ENCODE measurements at regions not wholly inside any gene's neighbourhood (a gene's known extent, or its start where the extent isn't known, plus 50 kb on each side); places are given as distances from the start of the nearest gene placed in this dataset.

DNA sequence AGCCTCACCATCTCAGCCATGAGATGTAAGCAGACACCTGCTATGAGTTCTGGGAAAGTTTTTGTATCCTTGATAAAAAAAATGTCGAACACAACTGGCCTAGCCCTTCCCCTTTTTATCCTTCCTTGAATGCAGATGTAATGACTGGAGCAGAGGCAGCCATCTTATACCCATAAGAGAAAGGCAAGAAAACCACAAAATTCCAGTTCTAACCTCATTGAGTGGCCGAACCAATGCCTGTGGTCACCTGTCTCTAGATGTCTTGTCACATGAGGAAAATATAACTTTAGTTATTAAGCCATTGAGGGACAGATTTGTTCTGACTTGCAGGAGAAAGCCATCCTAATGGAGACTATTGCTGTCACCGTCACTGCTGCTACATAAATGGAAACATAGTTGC, 80.4 kb upstream of the SLC6A6 start:
- H4K8ac ChIP-seq (ENCODE audit: extremely low read depth, insufficient read depth, low read length) = no peak overlapping the region
- no peaks in the 10 kb centered on the region for H3K36me3 ChIP-seq (ENCODE audit: control insufficient read depth in 2 of 4, insufficient read depth in 4 of 4, low read length in 3 of 4)
- no peak for FAIRE-seq
- H3K79me2 ChIP-seq (ENCODE audit: control insufficient read depth in 1 of 2, insufficient read depth in 2 of 2, low read length in 2 of 2) = no peaks in the 10 kb centered on the region
- H2BK20ac ChIP-seq (ENCODE audit: low read length) = no peak overlapping the region
- no peaks in the 10 kb centered on the region for H3K79me1 ChIP-seq (ENCODE audit: low read depth, low read length)
- H3K14ac ChIP-seq (ENCODE audit: insufficient read length) = no peak overlapping the region
- H3K4me3 ChIP-seq (ENCODE audit: extremely low read depth in 1 of 4, insufficient read depth in 2 of 4, low read depth in 3 of 4, low read length in 4 of 4) = no peak overlapping the region
- no peak overlapping the region for H3K23ac ChIP-seq (ENCODE audit: insufficient read length)
- H3K27ac ChIP-seq (ENCODE audit: low read depth, low read length) = no peak overlapping the region
- POLR2A ChIA-PET (ENCODE audit: partially characterized antibody) = no interaction called here
- no peak overlapping the region for H2BK5ac ChIP-seq (ENCODE audit: low read depth, low read length)
- no peak for DNase-seq (ENCODE audit: low read depth in 1 of 2, low spot score in 2 of 2)
- no peak overlapping the region for H3K4ac ChIP-seq (replicated peaks; ENCODE audit: insufficient read length, low read depth, low read length)
- H3K4me1 ChIP-seq (replicated peaks in 1 of 4; ENCODE audit: control insufficient read depth in 3 of 4, insufficient read depth in 4 of 4, low read length in 3 of 4) = peaks cover 0 to 10% (median 5%) of the 10 kb centered on the region in 4 experiments; a peak in 4 of 7 replicates
- no peak overlapping the region for H3K4me2 ChIP-seq (ENCODE audit: insufficient read depth in 1 of 2, low read depth in 2 of 2, low read length in 2 of 2)
- CTCF ChIA-PET (ENCODE audit: partially characterized antibody) = no interaction called here
- no peaks in the 10 kb centered on the region for H3K9me3 ChIP-seq (ENCODE audit: insufficient read depth in 2 of 2, low read depth in 1 of 2, low read length in 1 of 2)
- H3K18ac ChIP-seq (ENCODE audit: extremely low read depth, low read length) = no peak overlapping the region
- no peak overlapping the region for H3K56ac ChIP-seq (replicated peaks; ENCODE audit: insufficient read length, low read depth, low read length)
- H2AFZ ChIP-seq (ENCODE audit: low read length) = no peak overlapping the region
- no peak overlapping the region for H2BK15ac ChIP-seq (ENCODE audit: low read length)
- no peak overlapping the region for H2BK120ac ChIP-seq (replicated peaks; ENCODE audit: low read depth, low read length)
- no peak overlapping the region for H2AK5ac ChIP-seq (ENCODE audit: low read depth, low read length)
- H3K27me3 ChIP-seq (replicated peaks in 1 of 4; ENCODE audit: control insufficient read depth in 3 of 4, extremely low read depth in 1 of 4, insufficient read depth in 3 of 4, low read length in 3 of 4) = no peaks in the 10 kb centered on the region
- H4K91ac ChIP-seq (replicated peaks; ENCODE audit: insufficient read length, low read length) = no peak overlapping the region
- H2BK12ac ChIP-seq (ENCODE audit: low read depth, low read length) = no peak overlapping the region
- 92% methylated on average over 3 of the region's 3 CpGs; no CpG with 5 or more reads in 1 of the 2 experiments for WGBS, 2 experiments (ENCODE audit: extremely low coverage in 1 of 2, insufficient coverage in 1 of 2, insufficient read length in 1 of 2, insufficient replicate concordance in 2 of 2, low coverage in 1 of 2, low lambda C conversion rate in 2 of 2, missing lambda C conversion rate in 1 of 2)
- H4K5ac ChIP-seq (ENCODE audit: insufficient read length, low read depth, low read length) = no peak overlapping the region
- H4K20me1 ChIP-seq (replicated peaks in 1 of 2; ENCODE audit: control insufficient read depth in 1 of 2, insufficient read depth in 2 of 2, low read length in 2 of 2) = no peaks in the 10 kb centered on the region
- H3K9ac ChIP-seq (replicated peaks in 1 of 4; ENCODE audit: extremely low read depth in 1 of 4, low read depth in 3 of 4, low read length in 3 of 4) = no peak overlapping the region
- H3K23me2 ChIP-seq (ENCODE audit: low read depth, low read length) = no peaks in the 10 kb centered on the region; the same call in 1 of the 2 replicates
- TF ChIP-seq MAFK (IDR thresholded peaks at IDR 0.05; ENCODE audit: low read depth, low read length) = no peak
- no peak for TF ChIP-seq USF2 (IDR thresholded peaks at IDR 0.05; ENCODE audit: low read length)
- TF ChIP-seq BCL11A (IDR thresholded peaks at IDR 0.05; ENCODE audit: low read depth in 2 of 2, low read length in 2 of 2) = no peak
- TF ChIP-seq YY1 (IDR thresholded peaks at IDR 0.05; ENCODE audit: low read depth, low read length) = no peak
- no peak for TF ChIP-seq ATF2 (IDR thresholded peaks at IDR 0.05; ENCODE audit: low read length)
- TF ChIP-seq CHD2 (IDR thresholded peaks at IDR 0.05; ENCODE audit: low read length) = no peak
- TF ChIP-seq RFX5 (IDR thresholded peaks at IDR 0.05; ENCODE audit: borderline replicate concordance, low read depth, low read length) = no peak

All from H1 (cell line).